ENCODE measurements at regions not wholly inside any gene's neighbourhood (a gene's known extent, or its start where the extent isn't known, plus 50 kb on each side); places are given as distances from the start of the nearest gene placed in this dataset.

- no peak for DNase-seq
Measured at GRCh38 chr5:176734756-176735342, 75.5 kb upstream of the UNC5A start.

GRCh38 chr5:176735383-176736265 is 74.7 kb upstream of the UNC5A start:
- DNase-seq = no peak

GRCh38 chr5:176736301-176736930 is 73.9 kb upstream of the UNC5A start:
- no peak for DNase-seq

GRCh38 chr5:176736931-176737745 is 73.2 kb upstream of the UNC5A start:
- no peak for DNase-seq

GRCh38 chr5:176737746-176738636 is 72.4 kb upstream of the UNC5A start:
- DNase-seq = no peak

- DNase-seq = no peak
Measured at GRCh38 chr5:176738637-176739250, 71.6 kb upstream of the UNC5A start.

GRCh38 chr5:176739461-176740051 is 70.8 kb upstream of the UNC5A start:
- DNase-seq = no peak

GRCh38 chr5:176740131-176740701 is 70.1 kb upstream of the UNC5A start:
- no peak for DNase-seq

GRCh38 chr5:176740702-176741496 is 69.5 kb upstream of the UNC5A start:
- no peak for DNase-seq

- no peak for DNase-seq
Measured at GRCh38 chr5:176741561-176742211, 68.7 kb upstream of the UNC5A start.

- DNase-seq = no peak
Measured at GRCh38 chr5:176742246-176743105, 67.9 kb upstream of the UNC5A start.

GRCh38 chr5:176743136-176743861 is 67.1 kb upstream of the UNC5A start:
- DNase-seq = peak; percentile 49

- DNase-seq = no peak
Measured at GRCh38 chr5:176743868-176744583, 66.3 kb upstream of the UNC5A start.

GRCh38 chr5:176744584-176744965 is 65.8 kb upstream of the UNC5A start:
- peak; percentile 23 for DNase-seq

GRCh38 chr5:176747670-176748072 is 62.7 kb upstream of the UNC5A start:
- no peak for DNase-seq

- no peak for DNase-seq
Measured at GRCh38 chr5:176748073-176748966, 62.0 kb upstream of the UNC5A start.
